PC-9 (cell line): ENCODE measurements at regions not wholly inside any gene's neighbourhood (a gene's known extent, or its start where the extent isn't known, plus 50 kb on each side); places are given as distances from the start of the nearest gene placed in this dataset.

ENCODE experiments used
- BruUV-seq: library from RNA; stranded (reverse); fragments of 400-500 nt; replicated peaks from 2 replicates; lab custom pipeline; 2021; lab: Mats Ljungman, UMichigan
- CTCF ChIA-PET: fragments of 300-600 bp; sonication (Branson Sonifier 250); formaldehyde crosslinking; loops from one replicate; lab custom pipeline; 2022; ENCODE audit warnings: antibody characterized with exemption; lab: Charles Lee
- POLR2A ChIA-PET: fragments of 300-600 bp; sonication (Branson Sonifier 250); formaldehyde crosslinking; loops from one replicate; lab custom pipeline; 2022; ENCODE audit warnings: antibody characterized with exemption; ENCODE audit not compliant: unreplicated experiment; lab: Charles Lee
- DNase-seq, 2 experiments: peaks; one replicate each; pipeline versions ENCODE4 v3.0.0 to v3.0.0-alpha.2; 2015 to 2022; ENCODE audit warnings: mixed read lengths in 1 of 2
- H2AFZ ChIP-seq: fragments of 200-600 bp; sonication (generic); 2 replicates; pipeline ENCODE4 v1.8.1; 2017; ENCODE audit warnings: antibody characterized with exemption
- H3F3A ChIP-seq: fragments of 200-600 bp; sonication (generic); 2 replicates; pipeline ENCODE4 v1.8.1; 2017; ENCODE audit warnings: antibody characterized with exemption, mild to moderate bottlenecking, low read depth; ENCODE audit not compliant: insufficient read depth
- H3K27ac ChIP-seq: fragments of 200-600 bp; sonication (generic); 2 replicates; pipeline ENCODE4 v1.6.1; 2016; ENCODE audit warnings: mixed run types
- H3K27me3 ChIP-seq: fragments of 200-600 bp; sonication (generic); 2 replicates; pipeline ENCODE4 v1.6.1; 2016; ENCODE audit warnings: low read depth, mixed run types; ENCODE audit not compliant: insufficient read depth
- H3K36me3 ChIP-seq: fragments of 200-600 bp; sonication (generic); 2 replicates; pipeline ENCODE4 v1.6.1; 2016; ENCODE audit warnings: low read depth, mixed run types
- H3K4me1 ChIP-seq: fragments of 200-600 bp; sonication (generic); replicated peaks from 2 replicates; pipeline ENCODE4 v1.6.1; 2016; ENCODE audit warnings: mixed run types; ENCODE audit not compliant: insufficient read depth
- H3K4me2 ChIP-seq: fragments of 200-600 bp; sonication (generic); 2 replicates; pipeline ENCODE4 v1.6.1; 2017; ENCODE audit warnings: mixed run types
- H3K4me3 ChIP-seq: fragments of 200-600 bp; sonication (generic); 2 replicates; pipeline ENCODE4 v1.6.1; 2016; ENCODE audit warnings: mixed run types
- H3K79me2 ChIP-seq: fragments of 200-600 bp; sonication (generic); 2 replicates; pipeline ENCODE4 v1.6.1; 2017; ENCODE audit warnings: low read depth, mixed run types
- H3K9me2 ChIP-seq: fragments of 200-600 bp; sonication (generic); 2 replicates; pipeline ENCODE4 v1.8.1; 2017; ENCODE audit warnings: mild to moderate bottlenecking; ENCODE audit not compliant: insufficient read depth
- H3K9me3 ChIP-seq: fragments of 200-600 bp; sonication (generic); 2 replicates; pipeline ENCODE4 v1.8.1; 2016; ENCODE audit warnings: low read depth; ENCODE audit not compliant: insufficient read depth
- H4K20me1 ChIP-seq: fragments of 200-600 bp; sonication (generic); 2 replicates; pipeline ENCODE4 v1.8.1; 2017; ENCODE audit not compliant: insufficient read depth
- EZH2 ChIP-seq: fragments of 200-600 bp; sonication (generic); IDR thresholded peaks from 2 replicates; pipeline ENCODE4 v1.8.0; 2017; ENCODE audit warnings: antibody characterized with exemption, low read depth
- intact Hi-C: fragments of 100-400 bp; cut with micrococcal nuclease; formaldehyde crosslinking; loops from one replicate; pipeline ENCODE4 v1.10.0; 2022; ENCODE audit not compliant: unreplicated experiment
- TF ChIP-seq, protein P1 (sequence below): fragments of 200-600 bp; sonication (generic); conservative IDR thresholded peaks from 2 replicates; pipeline ENCODE4 v1.6.1; 2017; ENCODE audit warnings: mixed run types, antibody characterized with exemption, mild to moderate bottlenecking, moderate library complexity

DNA sequence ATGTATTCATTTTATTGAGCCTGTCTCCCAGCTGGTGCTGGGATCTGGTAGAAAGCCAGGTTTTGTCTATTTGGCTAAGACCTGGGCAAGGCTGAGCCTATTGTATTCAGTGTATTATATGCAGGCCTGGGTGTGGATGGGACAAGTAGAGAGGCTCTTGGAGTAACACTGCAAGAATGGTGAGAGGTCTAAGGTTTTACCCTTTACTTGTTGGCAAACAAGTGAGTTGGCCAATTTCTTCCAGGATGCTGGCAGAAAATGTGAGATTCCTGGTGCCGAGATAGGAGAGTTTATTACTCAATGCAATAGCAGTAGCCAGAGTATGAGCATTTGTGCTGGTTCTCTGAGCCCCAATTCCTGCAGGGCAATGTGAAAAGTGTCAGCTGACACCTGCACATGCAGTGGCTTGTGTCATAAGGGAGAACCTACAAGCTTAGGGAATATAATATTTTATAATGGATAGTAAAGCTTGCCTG lies 141.7 kb upstream of the PRLR start:
- intact Hi-C loops: no loop called here
- DNase-seq: no peak

DNA sequence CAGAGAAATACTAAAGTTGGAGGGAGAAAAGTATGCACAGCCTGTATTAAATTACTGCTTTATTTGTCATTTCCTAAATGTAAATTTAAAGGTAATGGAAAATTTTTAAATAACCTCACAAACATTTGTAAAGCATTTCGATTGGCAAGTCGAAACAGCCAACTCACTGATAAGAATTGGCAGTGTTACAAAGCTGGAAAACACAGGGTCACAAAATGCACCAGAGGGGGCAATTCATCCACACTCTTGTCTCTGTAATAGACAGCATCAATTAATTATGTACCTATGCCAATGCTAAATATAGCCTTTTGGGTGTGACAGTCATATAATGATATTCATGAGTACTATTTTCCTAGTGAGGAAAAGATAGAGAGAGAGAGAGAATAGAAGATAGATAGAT lies 140.6 kb upstream of the PRLR start:
- TF ChIP-seq EZH2: no peak
- TF ChIP-seq, protein P1, sequence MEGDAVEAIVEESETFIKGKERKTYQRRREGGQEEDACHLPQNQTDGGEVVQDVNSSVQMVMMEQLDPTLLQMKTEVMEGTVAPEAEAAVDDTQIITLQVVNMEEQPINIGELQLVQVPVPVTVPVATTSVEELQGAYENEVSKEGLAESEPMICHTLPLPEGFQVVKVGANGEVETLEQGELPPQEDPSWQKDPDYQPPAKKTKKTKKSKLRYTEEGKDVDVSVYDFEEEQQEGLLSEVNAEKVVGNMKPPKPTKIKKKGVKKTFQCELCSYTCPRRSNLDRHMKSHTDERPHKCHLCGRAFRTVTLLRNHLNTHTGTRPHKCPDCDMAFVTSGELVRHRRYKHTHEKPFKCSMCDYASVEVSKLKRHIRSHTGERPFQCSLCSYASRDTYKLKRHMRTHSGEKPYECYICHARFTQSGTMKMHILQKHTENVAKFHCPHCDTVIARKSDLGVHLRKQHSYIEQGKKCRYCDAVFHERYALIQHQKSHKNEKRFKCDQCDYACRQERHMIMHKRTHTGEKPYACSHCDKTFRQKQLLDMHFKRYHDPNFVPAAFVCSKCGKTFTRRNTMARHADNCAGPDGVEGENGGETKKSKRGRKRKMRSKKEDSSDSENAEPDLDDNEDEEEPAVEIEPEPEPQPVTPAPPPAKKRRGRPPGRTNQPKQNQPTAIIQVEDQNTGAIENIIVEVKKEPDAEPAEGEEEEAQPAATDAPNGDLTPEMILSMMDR: no peak
- H3K4me2 ChIP-seq: no peak overlapping the region
- H2AFZ ChIP-seq: no peak overlapping the region
- no peak overlapping the region for H3K27ac ChIP-seq
- no peaks in the 10 kb centered on the region for H4K20me1 ChIP-seq
- H3K27me3 ChIP-seq: no peaks in the 10 kb centered on the region
- H3K36me3 ChIP-seq: no peaks in the 10 kb centered on the region
- BruUV-seq: no TSS peak
- intact Hi-C loops: no loop called here
- H3K9me2 ChIP-seq: no peaks in the 10 kb centered on the region
- H3K4me1 ChIP-seq: no peaks in the 10 kb centered on the region
- DNase-seq: no peak
- ChIA-PET POLR2A (no interaction called here), CTCF (no interaction called here)
- no peaks in the 10 kb centered on the region for H3K9me3 ChIP-seq
- no peak overlapping the region for H3K4me3 ChIP-seq
- no peaks in the 10 kb centered on the region for H3K79me2 ChIP-seq
- H3F3A ChIP-seq: no peaks in the 10 kb centered on the region

More for the DNA sequence above, 141.7 kb upstream of the PRLR start:
- Histone ChIP-seq H3K36me3 (no peaks in the 10 kb centered on the region), H2AFZ (no peak overlapping the region), H3K9me2 (no peaks in the 10 kb centered on the region), H3K4me1 (no peaks in the 10 kb centered on the region), H3K4me2 (no peak overlapping the region), H3K9me3 (no peaks in the 10 kb centered on the region), H4K20me1 (no peaks in the 10 kb centered on the region), H3K27me3 (no peaks in the 10 kb centered on the region), H3K79me2 (no peaks in the 10 kb centered on the region), H3F3A (no peaks in the 10 kb centered on the region), H3K4me3 (no peak overlapping the region), H3K27ac (no peak overlapping the region)
- ChIA-PET CTCF (no interaction called here), POLR2A (no interaction called here)
- no TSS peak for BruUV-seq
- TF ChIP-seq EZH2: no peak
- TF ChIP-seq, protein P1: no peak

DNA sequence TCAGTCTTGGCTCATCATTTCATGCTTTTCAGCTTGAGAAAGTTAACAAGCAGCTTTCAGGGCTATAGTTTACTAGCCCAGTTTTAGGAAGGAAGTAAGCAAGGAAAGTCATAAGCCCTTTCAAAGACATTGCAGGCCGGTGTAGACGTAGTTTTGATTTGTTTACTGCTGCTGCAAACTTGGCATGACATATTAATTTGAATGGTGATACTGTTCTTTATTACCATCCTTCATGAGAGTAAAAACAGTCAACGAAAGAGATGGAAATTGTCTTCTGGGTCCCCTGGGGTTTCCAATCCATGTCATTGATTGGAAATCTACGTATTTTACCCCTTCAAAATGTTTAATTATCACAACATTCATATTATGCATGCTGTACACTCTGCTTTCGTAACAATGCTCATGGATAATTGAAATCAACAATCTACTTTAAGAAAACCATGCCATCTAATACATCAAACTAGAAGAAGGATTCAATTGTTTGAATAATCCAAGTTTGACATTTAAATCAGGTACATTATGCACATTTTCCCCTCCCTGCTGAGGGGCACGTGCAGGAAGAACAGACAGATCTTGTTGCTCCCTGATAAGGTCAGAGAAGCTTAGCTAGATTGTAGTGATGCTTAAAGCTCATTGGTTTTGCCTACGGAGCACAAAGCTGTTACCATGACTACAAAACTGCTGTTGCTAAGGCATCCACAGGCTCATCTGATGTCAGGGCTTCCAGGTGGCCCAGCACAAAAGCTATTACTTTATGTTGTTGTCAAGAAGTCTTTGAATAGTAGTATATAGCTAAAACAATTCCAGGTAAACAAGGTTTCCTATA lies 139.9 kb upstream of the PRLR start:
- no peaks in the 10 kb centered on the region for H3K9me2 ChIP-seq
- DNase-seq: no peak
- no peaks in the 10 kb centered on the region for H4K20me1 ChIP-seq
- H3K4me3 ChIP-seq: no peak overlapping the region
- no peaks in the 10 kb centered on the region for H3K27me3 ChIP-seq
- intact Hi-C loops: no loop called here
- TF ChIP-seq EZH2: no peak
- TF ChIP-seq, protein P1: no peak
- no peaks in the 10 kb centered on the region for H3F3A ChIP-seq
- no peaks in the 10 kb centered on the region for H3K79me2 ChIP-seq
- no peaks in the 10 kb centered on the region for H3K36me3 ChIP-seq
- no peaks in the 10 kb centered on the region for H3K4me1 ChIP-seq
- ChIA-PET POLR2A (interaction anchor here (0.6 kb wide), 1 partner anchor 86 kb away, joined by 3 read pairs; no protein-coding TSS in a partner anchor), CTCF (no interaction called here)
- no peak overlapping the region for H3K4me2 ChIP-seq
- no peaks in the 10 kb centered on the region for H3K9me3 ChIP-seq
- H2AFZ ChIP-seq: no peak overlapping the region
- no TSS peak for BruUV-seq
- no peak overlapping the region for H3K27ac ChIP-seq
